ENCODE measurements at regions not wholly inside any gene's neighbourhood (a gene's known extent, or its start where the extent isn't known, plus 50 kb on each side); places are given as distances from the start of the nearest gene placed in this dataset.

DNA sequence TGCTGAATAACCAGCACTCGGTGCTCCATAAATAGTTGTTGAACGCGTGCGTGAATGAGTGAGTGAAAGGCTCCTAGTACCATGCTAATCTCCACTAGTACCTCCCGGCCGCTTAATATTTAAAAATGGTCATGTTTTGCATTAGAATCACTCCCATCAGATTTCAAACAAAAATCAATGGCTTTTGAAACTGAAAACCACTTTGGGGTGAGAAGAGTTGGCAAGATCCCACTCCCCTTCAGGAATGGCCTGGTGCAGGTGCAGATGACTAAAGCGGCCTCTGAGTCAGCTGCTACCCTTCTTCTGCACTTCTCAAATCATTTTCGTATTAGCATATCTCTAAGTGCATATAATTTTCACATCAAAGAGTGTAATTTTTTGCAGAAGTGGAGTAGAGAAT lies 425.3 kb upstream of the PROK2 start:
- Histone ChIP-seq H3K27me3 (ENCODE audit: low read depth, low read length) (no peaks in the 10 kb centered on the region), H3K27ac (ENCODE audit: low read length) (no peak overlapping the region), H3K4me3 (ENCODE audit: low read depth in 1 of 2, low read length in 2 of 2) (no peak overlapping the region), H3K4me1 (ENCODE audit: control insufficient read depth in 1 of 2, insufficient read depth in 2 of 2, low read length in 2 of 2) (no peaks in the 10 kb centered on the region), H3K36me3 (ENCODE audit: control insufficient read depth in 1 of 2, insufficient read depth in 2 of 2, low read length in 2 of 2) (no peaks in the 10 kb centered on the region), H3K9me3 (ENCODE audit: control insufficient read depth in 1 of 2, low read length in 2 of 2) (no peaks in the 10 kb centered on the region)

DNA sequence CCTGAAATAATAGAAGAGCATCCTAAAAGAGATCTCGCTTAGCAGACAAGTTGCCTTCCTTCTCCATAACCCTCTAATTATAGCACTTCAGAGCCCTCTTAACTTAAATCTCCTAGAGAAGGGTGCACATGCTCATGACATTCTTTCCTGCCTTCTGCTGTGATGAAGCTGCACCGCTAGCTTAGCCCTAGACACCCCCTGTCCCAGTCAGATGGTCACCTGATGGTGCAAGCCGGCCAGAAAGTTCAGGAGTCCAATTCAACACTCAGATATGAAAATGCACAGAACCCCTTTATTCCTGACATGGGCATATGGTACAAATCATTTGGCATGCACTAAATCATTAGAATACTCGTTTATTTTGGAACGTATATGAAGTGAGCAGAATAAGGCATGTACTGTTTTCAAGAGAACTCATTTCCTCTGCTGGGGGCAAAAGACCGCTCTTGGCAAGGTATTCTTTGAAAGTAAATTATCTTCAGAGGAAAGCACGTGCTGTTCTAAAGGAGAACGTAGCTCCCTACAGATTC lies 420.4 kb upstream of the PROK2 start:
- Histone ChIP-seq H3K27ac (ENCODE audit: low read length) (no peak overlapping the region), H3K9me3 (ENCODE audit: control insufficient read depth in 1 of 2, low read length in 2 of 2) (peaks cover 0 to 3% of the 10 kb centered on the region in 2 donors), H3K27me3 (ENCODE audit: low read depth, low read length) (no peaks in the 10 kb centered on the region), H3K4me1 (ENCODE audit: control insufficient read depth in 1 of 2, insufficient read depth in 2 of 2, low read length in 2 of 2) (no peaks in the 10 kb centered on the region), H3K4me3 (ENCODE audit: low read depth in 1 of 2, low read length in 2 of 2) (no peak overlapping the region), H3K36me3 (ENCODE audit: control insufficient read depth in 1 of 2, insufficient read depth in 2 of 2, low read length in 2 of 2) (no peaks in the 10 kb centered on the region)

GRCh38 chr3:72204452-72204851 lies 419.5 kb upstream of the PROK2 start:
- H3K4me1 ChIP-seq (ENCODE audit: control insufficient read depth in 1 of 2, insufficient read depth in 2 of 2, low read length in 2 of 2): no peaks in the 10 kb centered on the region
- no peak overlapping the region for H3K27ac ChIP-seq (ENCODE audit: low read length)
- no peak overlapping the region for H3K4me3 ChIP-seq (ENCODE audit: low read depth in 1 of 2, low read length in 2 of 2)
- no peaks in the 10 kb centered on the region for H3K27me3 ChIP-seq (ENCODE audit: low read depth, low read length)
- H3K36me3 ChIP-seq (ENCODE audit: control insufficient read depth in 1 of 2, insufficient read depth in 2 of 2, low read length in 2 of 2): no peaks in the 10 kb centered on the region
- H3K9me3 ChIP-seq (ENCODE audit: control insufficient read depth in 1 of 2, low read length in 2 of 2): peaks cover 0 to 5% of the 10 kb centered on the region in 2 donors

- peaks cover 0 to 5% of the 10 kb centered on the region in 2 donors for H3K9me3 ChIP-seq (ENCODE audit: control insufficient read depth in 1 of 2, low read length in 2 of 2)
- H3K36me3 ChIP-seq (ENCODE audit: control insufficient read depth in 1 of 2, insufficient read depth in 2 of 2, low read length in 2 of 2): no peaks in the 10 kb centered on the region
- H3K4me3 ChIP-seq (ENCODE audit: low read depth in 1 of 2, low read length in 2 of 2): no peak overlapping the region
- H3K27me3 ChIP-seq (ENCODE audit: low read depth, low read length): no peaks in the 10 kb centered on the region
- H3K27ac ChIP-seq (ENCODE audit: low read length): no peak overlapping the region
- no peaks in the 10 kb centered on the region for H3K4me1 ChIP-seq (ENCODE audit: control insufficient read depth in 1 of 2, insufficient read depth in 2 of 2, low read length in 2 of 2)
These were observed 418.8 kb upstream of the PROK2 start for GRCh38 chr3:72203613-72204349.

- H3K36me3 ChIP-seq (ENCODE audit: control insufficient read depth in 1 of 2, insufficient read depth in 2 of 2, low read length in 2 of 2): no peaks in the 10 kb centered on the region
- H3K9me3 ChIP-seq (ENCODE audit: control insufficient read depth in 1 of 2, low read length in 2 of 2): peaks cover 0 to 5% of the 10 kb centered on the region in 2 donors
- H3K27me3 ChIP-seq (ENCODE audit: low read depth, low read length): no peaks in the 10 kb centered on the region
- H3K27ac ChIP-seq (ENCODE audit: low read length): no peak overlapping the region
- no peaks in the 10 kb centered on the region for H3K4me1 ChIP-seq (ENCODE audit: control insufficient read depth in 1 of 2, insufficient read depth in 2 of 2, low read length in 2 of 2)
- H3K4me3 ChIP-seq (ENCODE audit: low read depth in 1 of 2, low read length in 2 of 2): no peak overlapping the region
These were observed 418.2 kb upstream of the PROK2 start for GRCh38 chr3:72203105-72203504.

- H3K4me3 ChIP-seq (ENCODE audit: low read depth in 1 of 2, low read length in 2 of 2): no peak overlapping the region
- H3K4me1 ChIP-seq (ENCODE audit: control insufficient read depth in 1 of 2, insufficient read depth in 2 of 2, low read length in 2 of 2): no peaks in the 10 kb centered on the region
- H3K9me3 ChIP-seq (ENCODE audit: control insufficient read depth in 1 of 2, low read length in 2 of 2): peaks cover 0 to 5% of the 10 kb centered on the region in 2 donors
- H3K36me3 ChIP-seq (ENCODE audit: control insufficient read depth in 1 of 2, insufficient read depth in 2 of 2, low read length in 2 of 2): no peaks in the 10 kb centered on the region
- H3K27me3 ChIP-seq (ENCODE audit: low read depth, low read length): no peaks in the 10 kb centered on the region
- H3K27ac ChIP-seq (ENCODE audit: low read length): no peak overlapping the region
These were observed 415.4 kb upstream of the PROK2 start for GRCh38 chr3:72200332-72200731.

- Histone ChIP-seq H3K27ac (ENCODE audit: low read length) (no peak overlapping the region), H3K4me3 (ENCODE audit: low read depth in 1 of 2, low read length in 2 of 2) (no peak overlapping the region), H3K27me3 (ENCODE audit: low read depth, low read length) (no peaks in the 10 kb centered on the region), H3K4me1 (ENCODE audit: control insufficient read depth in 1 of 2, insufficient read depth in 2 of 2, low read length in 2 of 2) (no peaks in the 10 kb centered on the region), H3K36me3 (ENCODE audit: control insufficient read depth in 1 of 2, insufficient read depth in 2 of 2, low read length in 2 of 2) (no peaks in the 10 kb centered on the region), H3K9me3 (ENCODE audit: control insufficient read depth in 1 of 2, low read length in 2 of 2) (peaks cover 0 to 5% of the 10 kb centered on the region in 2 donors)
These were observed 414.6 kb upstream of the PROK2 start for GRCh38 chr3:72199530-72199929.

GRCh38 chr3:72196377-72196929 lies 411.5 kb upstream of the PROK2 start:
- Histone ChIP-seq H3K4me3 (ENCODE audit: low read depth in 1 of 2, low read length in 2 of 2) (no peak overlapping the region), H3K4me1 (ENCODE audit: control insufficient read depth in 1 of 2, insufficient read depth in 2 of 2, low read length in 2 of 2) (no peaks in the 10 kb centered on the region)

DNA sequence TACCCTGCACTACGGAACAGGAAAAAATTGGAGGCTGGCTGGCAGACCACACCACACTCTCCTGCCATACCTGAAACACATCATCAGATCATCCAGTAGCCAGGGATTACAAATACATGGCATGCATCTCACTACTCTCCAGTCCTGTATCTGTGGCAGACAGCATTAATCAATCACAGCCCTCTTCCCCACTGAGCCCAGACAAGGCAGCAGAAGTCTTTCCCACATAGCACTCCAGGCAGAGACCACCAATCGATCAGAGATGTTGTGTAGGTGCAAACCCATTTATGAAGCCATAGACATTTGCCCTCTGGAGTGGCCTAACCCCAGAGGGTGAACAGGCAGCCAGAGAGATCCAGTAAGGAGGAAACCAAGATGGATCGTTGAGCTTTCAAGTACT lies 410.9 kb upstream of the PROK2 start:
- Histone ChIP-seq H3K36me3 (ENCODE audit: control insufficient read depth in 1 of 2, insufficient read depth in 2 of 2, low read length in 2 of 2) (no peaks in the 10 kb centered on the region), H3K9me3 (ENCODE audit: control insufficient read depth in 1 of 2, low read length in 2 of 2) (peaks cover 6 to 8% of the 10 kb centered on the region in 2 donors), H3K4me1 (ENCODE audit: control insufficient read depth in 1 of 2, insufficient read depth in 2 of 2, low read length in 2 of 2) (no peaks in the 10 kb centered on the region), H3K27me3 (ENCODE audit: low read depth, low read length) (no peaks in the 10 kb centered on the region), H3K4me3 (ENCODE audit: low read depth in 1 of 2, low read length in 2 of 2) (no peak overlapping the region), H3K27ac (ENCODE audit: low read length) (no peak overlapping the region)

More at GRCh38 chr3:72196377-72196929, 411.5 kb upstream of the PROK2 start:
- H3K36me3 ChIP-seq (ENCODE audit: control insufficient read depth in 1 of 2, insufficient read depth in 2 of 2, low read length in 2 of 2): no peaks in the 10 kb centered on the region
- no peaks in the 10 kb centered on the region for H3K27me3 ChIP-seq (ENCODE audit: low read depth, low read length)
- peaks cover 6 to 8% of the 10 kb centered on the region in 2 donors for H3K9me3 ChIP-seq (ENCODE audit: control insufficient read depth in 1 of 2, low read length in 2 of 2)
- no peak overlapping the region for H3K27ac ChIP-seq (ENCODE audit: low read length)

GRCh38 chr3:72194458-72194857 lies 409.5 kb upstream of the PROK2 start:
- Histone ChIP-seq H3K27me3 (ENCODE audit: low read depth, low read length) (no peaks in the 10 kb centered on the region), H3K36me3 (ENCODE audit: control insufficient read depth in 1 of 2, insufficient read depth in 2 of 2, low read length in 2 of 2) (no peaks in the 10 kb centered on the region), H3K4me3 (ENCODE audit: low read depth in 1 of 2, low read length in 2 of 2) (no peak overlapping the region), H3K27ac (ENCODE audit: low read length) (no peak overlapping the region), H3K9me3 (ENCODE audit: control insufficient read depth in 1 of 2, low read length in 2 of 2) (peaks cover 3 to 6% of the 10 kb centered on the region in 2 donors), H3K4me1 (ENCODE audit: control insufficient read depth in 1 of 2, insufficient read depth in 2 of 2, low read length in 2 of 2) (no peaks in the 10 kb centered on the region)

GRCh38 chr3:72193771-72194430 lies 409.0 kb upstream of the PROK2 start:
- H3K27ac ChIP-seq (ENCODE audit: low read length): no peak overlapping the region
- H3K4me1 ChIP-seq (ENCODE audit: control insufficient read depth in 1 of 2, insufficient read depth in 2 of 2, low read length in 2 of 2): no peaks in the 10 kb centered on the region
- no peak overlapping the region for H3K4me3 ChIP-seq (ENCODE audit: low read depth in 1 of 2, low read length in 2 of 2)
- H3K36me3 ChIP-seq (ENCODE audit: control insufficient read depth in 1 of 2, insufficient read depth in 2 of 2, low read length in 2 of 2): no peaks in the 10 kb centered on the region
- H3K27me3 ChIP-seq (ENCODE audit: low read depth, low read length): no peaks in the 10 kb centered on the region
- peaks cover 3 to 6% of the 10 kb centered on the region in 2 donors for H3K9me3 ChIP-seq (ENCODE audit: control insufficient read depth in 1 of 2, low read length in 2 of 2)
